SK-N-SH (cell line): ENCODE measurements at regions not wholly inside any gene's neighbourhood (a gene's known extent, or its start where the extent isn't known, plus 50 kb on each side); places are given as distances from the start of the nearest gene placed in this dataset.

Source experiments
- CTCF ChIA-PET: fragments of 300-600, 350-600 bp; formaldehyde crosslinking; extraction: SDS; loops from one replicate; lab custom pipeline; 2021; lab: Yijun Ruan, JAX
- POLR2A ChIA-PET: fragments of 350-600 bp; sonication (Branson Sonifier 250); formaldehyde crosslinking; extraction: SDS; loops from one replicate; lab custom pipeline; 2020; ENCODE audit warnings: antibody characterized with exemption, inconsistent platforms; lab: Yijun Ruan, JAX
- DNase-seq: peaks from one replicate; pipeline ENCODE4 v3.0.0; 2012
- H2AFZ ChIP-seq: fragments of 200-600 bp; sonication (generic); 2 replicates; pipeline ENCODE4 v1.8.1; 2016; ENCODE audit warnings: antibody characterized with exemption, mild to moderate bottlenecking, low read depth
- H3F3A ChIP-seq: fragments of 200-600 bp; sonication (generic); replicated peaks from 2 replicates; pipeline ENCODE3; 2016; ENCODE audit warnings: antibody characterized with exemption, mild to moderate bottlenecking; ENCODE audit not compliant: insufficient read depth
- H3K27ac ChIP-seq, 2 experiments: fragments of 200-500 bp in 1 of 2; fragments of 200-600 bp in 1 of 2; sonication (Bioruptor generic) in 1 of 2; sonication (generic), shearing (Covaris generic) in 1 of 2; 2 replicates each; pipeline versions ENCODE4 v1.5.1 to v1.6.1; 2014 to 2016; ENCODE audit warnings: low read depth in 2 of 2, inconsistent platforms in 1 of 2, low read length in 1 of 2, mild to moderate bottlenecking in 1 of 2, mixed read lengths in 1 of 2
- H3K27me3 ChIP-seq: fragments of 200-600 bp; sonication (generic), shearing (Covaris generic); 2 replicates; pipeline ENCODE4 v1.6.1; 2016; ENCODE audit warnings: mixed run types; ENCODE audit not compliant: insufficient read depth
- H3K36me3 ChIP-seq, 2 experiments: fragments of 200-500 bp in 1 of 2; fragments of 200-600 bp in 1 of 2; sonication (Bioruptor generic) in 1 of 2; sonication (generic) in 1 of 2; replicated peaks in 1 of 2; 2 replicates each; pipeline versions ENCODE3 to v1.5.1; 2014 to 2016; ENCODE audit warnings: low read length in 1 of 2, mild to moderate bottlenecking in 1 of 2; ENCODE audit not compliant: insufficient read depth in 2 of 2, control insufficient read depth in 1 of 2
- H3K4me1 ChIP-seq, 2 experiments: fragments of 200-500 bp in 1 of 2; fragments of 200-600 bp in 1 of 2; sonication (Bioruptor generic) in 1 of 2; sonication (generic), shearing (Covaris generic) in 1 of 2; 2 replicates each; pipeline versions ENCODE4 v1.5.1 to v1.6.1; 2014 to 2016; ENCODE audit warnings: low read depth in 1 of 2, low read length in 1 of 2, mixed run types in 1 of 2; ENCODE audit not compliant: insufficient read depth in 2 of 2, control insufficient read depth in 1 of 2
- H3K4me2 ChIP-seq: fragments of 200-600 bp; sonication (generic), shearing (Covaris generic); 2 replicates; pipeline ENCODE4 v1.6.1; 2017; ENCODE audit warnings: mixed run types
- H3K4me3 ChIP-seq, 2 experiments: fragments of 200-500 bp in 1 of 2; fragments of 200-600 bp in 1 of 2; sonication (Bioruptor generic) in 1 of 2; sonication (generic), shearing (Covaris generic) in 1 of 2; 2 replicates each; pipeline versions ENCODE4 v1.5.1 to v1.8.1; 2014 to 2016; ENCODE audit warnings: low read depth in 2 of 2, inconsistent platforms in 1 of 2, low read length in 1 of 2, mild to moderate bottlenecking in 1 of 2, mixed read lengths in 1 of 2, moderate library complexity in 1 of 2
- H3K79me2 ChIP-seq: fragments of 200-600 bp; sonication (generic); 2 replicates; pipeline ENCODE4 v1.8.1; 2017; ENCODE audit warnings: mild to moderate bottlenecking; ENCODE audit not compliant: insufficient read depth
- H3K9ac ChIP-seq: fragments of 200-600 bp; sonication (generic); 2 replicates; pipeline ENCODE4 v1.6.1; 2017; ENCODE audit warnings: mixed run types
- H3K9me2 ChIP-seq: fragments of 200-600 bp; sonication (generic); 2 replicates; pipeline ENCODE4 v1.6.1; 2017; ENCODE audit warnings: mixed run types
- H3K9me3 ChIP-seq: fragments of 200-600 bp; sonication (generic); 2 replicates; pipeline ENCODE4 v1.6.1; 2017; ENCODE audit warnings: mixed run types, mild to moderate bottlenecking, moderate library complexity
- H4K20me1 ChIP-seq: fragments of 200-600 bp; sonication (generic); 2 replicates; pipeline ENCODE4 v1.6.1; 2017; ENCODE audit warnings: mild to moderate bottlenecking, mixed run types; ENCODE audit not compliant: insufficient read depth
- CHD2 ChIP-seq: fragments of 150-350 bp; IDR thresholded peaks from 2 replicates; pipeline ENCODE4 v1.6.1; 2018; ENCODE audit warnings: low read length; ENCODE audit not compliant: partially characterized antibody
- EZH2phosphoT487 ChIP-seq: fragments of 200-600 bp; sonication (generic); IDR thresholded peaks from 2 replicates; pipeline ENCODE4 v1.6.1; 2017; ENCODE audit warnings: low read depth, mixed run types, mild to moderate bottlenecking, antibody characterized with exemption, moderate library complexity, borderline replicate concordance
- FOXJ3 ChIP-seq: sonication (generic); formaldehyde crosslinking; IDR thresholded peaks from 2 replicates; pipeline ENCODE4 v1.5.1; 2020; ENCODE audit warnings: mild to moderate bottlenecking, missing genetic modification reagents
- GATA2 ChIP-seq: sonication (generic); formaldehyde crosslinking; IDR thresholded peaks from 2 replicates; pipeline ENCODE4 v1.5.0; 2020; ENCODE audit warnings: mild to moderate bottlenecking, missing genetic modification reagents
- NFIC ChIP-seq: IDR thresholded peaks from 2 replicates; pipeline ENCODE4 v1.4.0; 2012; ENCODE audit warnings: borderline replicate concordance
- NRF1 ChIP-seq: IDR thresholded peaks from 2 replicates; pipeline ENCODE4 v1.6.1; 2012; ENCODE audit warnings: low read depth, mild to moderate bottlenecking, low read length
- POLR2AphosphoS5 ChIP-seq: IDR thresholded peaks from 2 replicates; pipeline ENCODE4 v1.6.1; 2012; ENCODE audit warnings: low read depth, low read length
- RAD21 ChIP-seq: IDR thresholded peaks from 2 replicates; pipeline ENCODE4 v1.6.1; 2012; ENCODE audit warnings: mild to moderate bottlenecking, low read length
- RCOR1 ChIP-seq: fragments of 150-350 bp; IDR thresholded peaks from 2 replicates; pipeline ENCODE4 v1.6.1; 2017; ENCODE audit warnings: antibody characterized with exemption, low read length
- RFX5 ChIP-seq: IDR thresholded peaks from 2 replicates; pipeline ENCODE4 v1.6.1; 2012; ENCODE audit warnings: mild to moderate bottlenecking, improper control_type of control experiment, low read length
- RXRA ChIP-seq: IDR thresholded peaks from 2 replicates; pipeline ENCODE4 v1.4.0; 2012; ENCODE audit warnings: low read depth, mild to moderate bottlenecking, borderline replicate concordance
- SIN3A ChIP-seq: IDR thresholded peaks from 2 replicates; pipeline ENCODE4 v1.6.1; 2012; ENCODE audit warnings: low read depth, mild to moderate bottlenecking, low read length, moderate library complexity, borderline replicate concordance
- SMC3 ChIP-seq: IDR thresholded peaks from 2 replicates; pipeline ENCODE4 v1.6.1; 2012; ENCODE audit warnings: low read depth, low read length, improper control_type of control experiment
- TAF1 ChIP-seq: IDR thresholded peaks from 2 replicates; pipeline ENCODE4 v1.6.1; 2012; ENCODE audit warnings: low read depth, mild to moderate bottlenecking, low read length, moderate library complexity, borderline replicate concordance
- TCF12 ChIP-seq: IDR thresholded peaks from 2 replicates; pipeline ENCODE4 v1.4.0; 2012
- TEAD4 ChIP-seq: IDR thresholded peaks from 2 replicates; pipeline ENCODE4 v1.4.0; 2012; ENCODE audit warnings: mild to moderate bottlenecking, borderline replicate concordance; ENCODE audit not compliant: insufficient read depth
- WGBS: methylation state at CpG from one replicate; pipeline ENCODE4 v1.1.6; 2017; ENCODE audit warnings: low lambda C conversion rate; 5-methylcytosine and 5-hydroxymethylcytosine counted together
- TF ChIP-seq, protein P1 (sequence below): IDR thresholded peaks from 2 replicates; pipeline ENCODE4 v1.6.1; 2012; ENCODE audit warnings: mild to moderate bottlenecking, low read depth, low read length, moderate library complexity
- TF ChIP-seq, protein P2 (sequence below): IDR thresholded peaks from 2 replicates; pipeline ENCODE4; 2012
- TF ChIP-seq, protein P3 (sequence below): fragments of 200-600 bp; sonication (generic); IDR thresholded peaks from 2 replicates; pipeline ENCODE4 v1.6.1; 2017; ENCODE audit warnings: antibody characterized with exemption, mild to moderate bottlenecking, moderate library complexity
- TF ChIP-seq, protein P4 (sequence below): IDR thresholded peaks from 2 replicates; pipeline ENCODE4 v1.4.0; 2012; ENCODE audit warnings: low read depth, borderline replicate concordance

DNA sequence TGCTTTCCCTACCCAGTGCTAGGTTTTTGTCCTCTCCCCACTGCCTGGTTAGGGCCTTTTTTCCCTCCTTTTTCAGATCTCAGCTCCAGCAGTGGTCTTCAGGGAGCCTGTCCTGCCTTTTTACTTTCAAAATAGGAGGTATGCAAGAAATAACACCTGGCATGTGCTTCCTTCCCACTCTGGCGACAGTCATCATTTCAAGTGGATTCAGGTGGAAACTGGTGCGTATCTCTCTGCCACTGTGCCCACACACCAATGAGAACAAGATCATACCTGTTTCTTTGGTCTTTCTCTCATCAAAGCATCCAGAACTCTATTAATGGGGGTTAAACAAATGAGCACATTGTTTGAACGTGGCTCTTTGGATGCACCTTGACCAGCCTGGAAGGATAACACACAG, 95.7 kb upstream of the GGTLC1 start:
- Histone ChIP-seq H3K9me3 (no peaks in the 10 kb centered on the region), H3K4me3 (no peak overlapping the region), H3K36me3 (no peaks in the 10 kb centered on the region), H3F3A (no peaks in the 10 kb centered on the region), H3K9ac (no peak overlapping the region), H3K4me1 (no peaks in the 10 kb centered on the region), H3K27me3 (peaks cover 9% of the 10 kb centered on the region; the same call in 1 of the 2 replicates), H4K20me1 (no peaks in the 10 kb centered on the region), H2AFZ (no peak overlapping the region), H3K27ac (no peak overlapping the region)
- 27% methylated on average over 3 of the region's 3 CpGs for WGBS
- no peak for DNase-seq
- CTCF ChIA-PET = no interaction called here
- TF ChIP-seq TEAD4 (no peak), FOXJ3 (CRISPR knock-in tag) (no peak), RCOR1 (no peak), RAD21 (no peak), NFIC (no peak), POLR2AphosphoS5 (no peak), GATA2 (CRISPR knock-in tag) (no peak), EZH2phosphoT487 (no peak), TCF12 (no peak), CHD2 (no peak), SIN3A (no peak), TAF1 (no peak), RFX5 (no peak), SMC3 (no peak), RXRA (no peak), NRF1 (no peak)
- TF ChIP-seq, protein P1, sequence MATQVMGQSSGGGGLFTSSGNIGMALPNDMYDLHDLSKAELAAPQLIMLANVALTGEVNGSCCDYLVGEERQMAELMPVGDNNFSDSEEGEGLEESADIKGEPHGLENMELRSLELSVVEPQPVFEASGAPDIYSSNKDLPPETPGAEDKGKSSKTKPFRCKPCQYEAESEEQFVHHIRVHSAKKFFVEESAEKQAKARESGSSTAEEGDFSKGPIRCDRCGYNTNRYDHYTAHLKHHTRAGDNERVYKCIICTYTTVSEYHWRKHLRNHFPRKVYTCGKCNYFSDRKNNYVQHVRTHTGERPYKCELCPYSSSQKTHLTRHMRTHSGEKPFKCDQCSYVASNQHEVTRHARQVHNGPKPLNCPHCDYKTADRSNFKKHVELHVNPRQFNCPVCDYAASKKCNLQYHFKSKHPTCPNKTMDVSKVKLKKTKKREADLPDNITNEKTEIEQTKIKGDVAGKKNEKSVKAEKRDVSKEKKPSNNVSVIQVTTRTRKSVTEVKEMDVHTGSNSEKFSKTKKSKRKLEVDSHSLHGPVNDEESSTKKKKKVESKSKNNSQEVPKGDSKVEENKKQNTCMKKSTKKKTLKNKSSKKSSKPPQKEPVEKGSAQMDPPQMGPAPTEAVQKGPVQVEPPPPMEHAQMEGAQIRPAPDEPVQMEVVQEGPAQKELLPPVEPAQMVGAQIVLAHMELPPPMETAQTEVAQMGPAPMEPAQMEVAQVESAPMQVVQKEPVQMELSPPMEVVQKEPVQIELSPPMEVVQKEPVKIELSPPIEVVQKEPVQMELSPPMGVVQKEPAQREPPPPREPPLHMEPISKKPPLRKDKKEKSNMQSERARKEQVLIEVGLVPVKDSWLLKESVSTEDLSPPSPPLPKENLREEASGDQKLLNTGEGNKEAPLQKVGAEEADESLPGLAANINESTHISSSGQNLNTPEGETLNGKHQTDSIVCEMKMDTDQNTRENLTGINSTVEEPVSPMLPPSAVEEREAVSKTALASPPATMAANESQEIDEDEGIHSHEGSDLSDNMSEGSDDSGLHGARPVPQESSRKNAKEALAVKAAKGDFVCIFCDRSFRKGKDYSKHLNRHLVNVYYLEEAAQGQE = no peak
- TF ChIP-seq, protein P2, sequence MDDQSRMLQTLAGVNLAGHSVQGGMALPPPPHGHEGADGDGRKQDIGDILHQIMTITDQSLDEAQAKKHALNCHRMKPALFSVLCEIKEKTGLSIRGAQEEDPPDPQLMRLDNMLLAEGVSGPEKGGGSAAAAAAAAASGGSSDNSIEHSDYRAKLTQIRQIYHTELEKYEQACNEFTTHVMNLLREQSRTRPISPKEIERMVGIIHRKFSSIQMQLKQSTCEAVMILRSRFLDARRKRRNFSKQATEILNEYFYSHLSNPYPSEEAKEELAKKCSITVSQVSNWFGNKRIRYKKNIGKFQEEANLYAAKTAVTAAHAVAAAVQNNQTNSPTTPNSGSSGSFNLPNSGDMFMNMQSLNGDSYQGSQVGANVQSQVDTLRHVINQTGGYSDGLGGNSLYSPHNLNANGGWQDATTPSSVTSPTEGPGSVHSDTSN = no peak
- TF ChIP-seq, protein P3, sequence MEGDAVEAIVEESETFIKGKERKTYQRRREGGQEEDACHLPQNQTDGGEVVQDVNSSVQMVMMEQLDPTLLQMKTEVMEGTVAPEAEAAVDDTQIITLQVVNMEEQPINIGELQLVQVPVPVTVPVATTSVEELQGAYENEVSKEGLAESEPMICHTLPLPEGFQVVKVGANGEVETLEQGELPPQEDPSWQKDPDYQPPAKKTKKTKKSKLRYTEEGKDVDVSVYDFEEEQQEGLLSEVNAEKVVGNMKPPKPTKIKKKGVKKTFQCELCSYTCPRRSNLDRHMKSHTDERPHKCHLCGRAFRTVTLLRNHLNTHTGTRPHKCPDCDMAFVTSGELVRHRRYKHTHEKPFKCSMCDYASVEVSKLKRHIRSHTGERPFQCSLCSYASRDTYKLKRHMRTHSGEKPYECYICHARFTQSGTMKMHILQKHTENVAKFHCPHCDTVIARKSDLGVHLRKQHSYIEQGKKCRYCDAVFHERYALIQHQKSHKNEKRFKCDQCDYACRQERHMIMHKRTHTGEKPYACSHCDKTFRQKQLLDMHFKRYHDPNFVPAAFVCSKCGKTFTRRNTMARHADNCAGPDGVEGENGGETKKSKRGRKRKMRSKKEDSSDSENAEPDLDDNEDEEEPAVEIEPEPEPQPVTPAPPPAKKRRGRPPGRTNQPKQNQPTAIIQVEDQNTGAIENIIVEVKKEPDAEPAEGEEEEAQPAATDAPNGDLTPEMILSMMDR = no peak
- TF ChIP-seq, protein P4, sequence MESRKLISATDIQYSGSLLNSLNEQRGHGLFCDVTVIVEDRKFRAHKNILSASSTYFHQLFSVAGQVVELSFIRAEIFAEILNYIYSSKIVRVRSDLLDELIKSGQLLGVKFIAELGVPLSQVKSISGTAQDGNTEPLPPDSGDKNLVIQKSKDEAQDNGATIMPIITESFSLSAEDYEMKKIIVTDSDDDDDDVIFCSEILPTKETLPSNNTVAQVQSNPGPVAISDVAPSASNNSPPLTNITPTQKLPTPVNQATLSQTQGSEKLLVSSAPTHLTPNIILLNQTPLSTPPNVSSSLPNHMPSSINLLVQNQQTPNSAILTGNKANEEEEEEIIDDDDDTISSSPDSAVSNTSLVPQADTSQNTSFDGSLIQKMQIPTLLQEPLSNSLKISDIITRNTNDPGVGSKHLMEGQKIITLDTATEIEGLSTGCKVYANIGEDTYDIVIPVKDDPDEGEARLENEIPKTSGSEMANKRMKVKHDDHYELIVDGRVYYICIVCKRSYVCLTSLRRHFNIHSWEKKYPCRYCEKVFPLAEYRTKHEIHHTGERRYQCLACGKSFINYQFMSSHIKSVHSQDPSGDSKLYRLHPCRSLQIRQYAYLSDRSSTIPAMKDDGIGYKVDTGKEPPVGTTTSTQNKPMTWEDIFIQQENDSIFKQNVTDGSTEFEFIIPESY = no peak
- TF ChIP-seq, all 33 proteins: peak for 0
- Histone ChIP-seq H3K79me2 (no peaks in the 10 kb centered on the region), H3K4me2 (no peak overlapping the region), H3K9me2 (no peaks in the 10 kb centered on the region)
- POLR2A ChIA-PET = no interaction called here
